AG09319 (cell line): ENCODE measurements at regions not wholly inside any gene's neighbourhood (a gene's known extent, or its start where the extent isn't known, plus 50 kb on each side); places are given as distances from the start of the nearest gene placed in this dataset.

ENCODE experiments used
- DNase-seq: peaks from one replicate; pipeline ENCODE4 v3.0.0-alpha.2; 2010; ENCODE audit warnings: low read depth; ENCODE audit errors: extremely low read depth
- TF ChIP-seq, protein P1 (sequence below): IDR thresholded peaks from 2 replicates; pipeline ENCODE4 v1.5.1; 2011; ENCODE audit warnings: low read depth, mild to moderate bottlenecking, inconsistent platforms, low read length, moderate library complexity

DNA sequence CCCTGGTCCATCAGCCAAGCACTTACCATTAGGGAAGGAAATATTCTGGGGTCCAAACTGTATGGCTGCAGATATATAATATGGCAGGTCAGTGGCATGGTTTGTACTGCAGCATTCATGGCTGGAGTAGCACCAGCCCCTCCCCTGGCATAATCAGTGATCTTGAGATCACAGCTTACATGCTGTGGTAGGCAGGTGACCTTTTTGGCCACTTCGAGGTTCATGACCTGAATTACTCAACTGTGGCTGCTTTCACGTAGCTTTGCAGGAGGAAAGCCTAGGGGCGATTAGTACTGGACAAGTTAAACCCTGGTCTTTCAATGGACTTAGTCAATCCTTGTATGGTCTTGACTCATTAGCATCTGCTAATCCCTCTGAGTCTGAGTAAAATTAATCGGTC lies 169.8 kb downstream of the SPRY2 start:
- no peak for DNase-seq
- TF ChIP-seq, protein P1, sequence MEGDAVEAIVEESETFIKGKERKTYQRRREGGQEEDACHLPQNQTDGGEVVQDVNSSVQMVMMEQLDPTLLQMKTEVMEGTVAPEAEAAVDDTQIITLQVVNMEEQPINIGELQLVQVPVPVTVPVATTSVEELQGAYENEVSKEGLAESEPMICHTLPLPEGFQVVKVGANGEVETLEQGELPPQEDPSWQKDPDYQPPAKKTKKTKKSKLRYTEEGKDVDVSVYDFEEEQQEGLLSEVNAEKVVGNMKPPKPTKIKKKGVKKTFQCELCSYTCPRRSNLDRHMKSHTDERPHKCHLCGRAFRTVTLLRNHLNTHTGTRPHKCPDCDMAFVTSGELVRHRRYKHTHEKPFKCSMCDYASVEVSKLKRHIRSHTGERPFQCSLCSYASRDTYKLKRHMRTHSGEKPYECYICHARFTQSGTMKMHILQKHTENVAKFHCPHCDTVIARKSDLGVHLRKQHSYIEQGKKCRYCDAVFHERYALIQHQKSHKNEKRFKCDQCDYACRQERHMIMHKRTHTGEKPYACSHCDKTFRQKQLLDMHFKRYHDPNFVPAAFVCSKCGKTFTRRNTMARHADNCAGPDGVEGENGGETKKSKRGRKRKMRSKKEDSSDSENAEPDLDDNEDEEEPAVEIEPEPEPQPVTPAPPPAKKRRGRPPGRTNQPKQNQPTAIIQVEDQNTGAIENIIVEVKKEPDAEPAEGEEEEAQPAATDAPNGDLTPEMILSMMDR: no peak

DNA sequence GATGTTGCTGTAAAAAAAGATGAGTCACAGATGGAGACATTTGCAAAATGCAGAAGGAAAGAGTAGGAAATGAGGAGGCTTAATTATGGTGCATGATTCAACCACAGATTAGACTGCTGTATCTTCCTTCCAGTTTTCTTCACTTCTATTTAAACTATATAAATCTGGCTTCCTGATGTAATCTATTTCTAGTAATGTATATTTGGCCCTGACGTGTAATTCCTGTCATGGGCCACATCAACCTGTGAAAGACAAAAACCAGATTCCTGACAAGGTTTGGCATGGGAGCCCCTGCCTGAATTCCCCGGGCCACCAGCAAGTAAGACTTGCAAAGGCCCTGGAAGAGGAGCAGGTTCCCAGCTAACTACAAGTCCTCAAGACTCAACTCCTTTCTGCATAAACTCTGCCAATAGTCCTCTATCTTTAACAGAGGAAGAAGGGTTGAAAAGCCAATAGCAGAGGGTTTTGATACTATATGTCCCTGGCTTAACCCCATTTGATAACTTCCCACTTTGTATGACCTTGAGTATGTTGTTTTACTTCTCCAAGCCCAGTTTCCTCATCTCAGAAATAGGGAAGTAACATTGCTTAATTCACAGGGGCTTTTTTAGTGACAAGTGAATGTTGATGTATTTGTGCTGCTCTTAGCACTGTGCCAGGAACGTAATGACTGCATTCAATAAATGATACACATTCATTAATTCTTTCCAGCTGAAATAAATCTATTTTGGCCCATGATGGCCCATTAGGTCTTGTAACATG lies 172.7 kb downstream of the SPRY2 start:
- DNase-seq: no peak

DNA sequence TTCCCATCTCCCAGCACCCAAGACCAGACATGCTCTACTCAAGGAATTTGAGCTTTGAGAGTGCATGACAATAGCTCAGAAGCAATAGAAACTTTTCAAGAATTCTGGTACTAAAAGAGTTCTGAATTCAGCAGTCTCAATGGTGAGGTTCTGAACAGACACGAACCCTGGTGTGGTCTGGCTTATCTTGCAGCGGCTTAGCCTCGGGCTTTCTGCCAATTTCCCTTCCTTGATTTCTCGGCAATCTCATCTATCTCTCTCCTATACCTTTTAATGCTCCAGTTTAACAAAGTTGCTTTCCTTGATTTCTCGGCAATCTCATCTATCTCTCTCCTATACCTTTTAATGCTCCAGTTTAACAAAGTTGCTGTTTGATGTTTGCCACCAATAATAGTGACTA lies 174.6 kb downstream of the SPRY2 start:
- DNase-seq: no peak
- TF ChIP-seq, protein P1: no peak

More for the DNA sequence above, 172.7 kb downstream of the SPRY2 start:
- TF ChIP-seq, protein P1: no peak

DNA sequence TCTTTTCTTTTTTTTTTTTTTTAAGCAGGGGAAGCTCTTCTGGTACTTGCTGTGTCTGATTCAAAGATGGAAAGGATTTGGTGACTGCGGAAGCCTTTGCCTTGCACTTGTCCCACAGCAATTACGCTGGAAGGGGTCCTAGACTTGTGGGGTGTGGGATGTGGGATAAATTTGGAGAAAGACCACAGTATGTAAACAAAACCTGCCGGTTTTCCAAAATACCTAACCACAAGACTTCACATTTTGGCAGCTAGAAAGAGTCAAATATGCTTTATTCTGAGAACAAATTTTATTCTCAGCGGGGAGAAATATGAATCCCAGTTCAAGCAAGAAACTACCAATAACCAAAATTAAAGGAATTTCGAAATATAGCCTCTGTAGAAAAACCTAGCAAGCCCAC lies 176.5 kb downstream of the SPRY2 start:
- TF ChIP-seq, protein P1: no peak
- no peak for DNase-seq

DNA sequence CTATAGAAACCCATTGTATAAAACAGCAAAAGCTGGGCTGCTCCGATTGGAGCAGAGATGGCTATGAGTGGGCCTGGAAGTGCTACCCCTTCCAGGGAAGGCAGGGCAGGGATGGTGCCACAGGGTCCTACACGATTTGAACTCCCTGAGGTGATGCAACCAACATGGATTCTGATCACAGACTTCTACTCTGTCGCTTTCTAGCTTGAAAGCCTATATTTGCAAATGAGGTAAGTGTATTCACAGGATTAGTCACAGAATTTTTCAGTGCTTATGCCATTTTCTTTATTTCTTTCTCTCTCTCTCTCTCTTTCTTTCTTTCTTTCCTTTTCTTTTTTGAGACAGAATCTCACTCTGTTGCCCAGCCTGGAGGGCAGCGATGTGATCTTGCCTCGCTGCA lies 179.0 kb downstream of the SPRY2 start:
- TF ChIP-seq, protein P1: no peak
- DNase-seq: no peak

DNA sequence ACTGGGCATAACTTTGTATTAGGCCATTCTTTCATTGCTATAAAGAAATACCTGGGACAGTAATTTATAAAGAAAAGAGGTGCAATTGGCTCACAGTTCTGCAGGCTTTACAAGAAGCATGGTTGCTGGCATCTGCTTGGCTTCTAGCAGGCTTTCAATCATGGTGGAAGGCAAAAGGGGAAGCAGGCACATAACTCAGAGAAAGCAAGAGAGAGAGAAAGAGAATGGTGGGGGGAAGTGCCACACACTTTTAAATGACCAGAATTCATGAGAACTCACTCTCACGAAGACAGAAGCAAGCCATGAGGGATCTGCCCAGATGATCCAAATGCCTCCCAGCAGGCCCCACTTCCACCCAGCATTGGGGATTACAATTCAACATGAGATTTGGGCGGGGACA lies 179.7 kb downstream of the SPRY2 start:
- TF ChIP-seq, protein P1: no peak
- no peak for DNase-seq

DNA sequence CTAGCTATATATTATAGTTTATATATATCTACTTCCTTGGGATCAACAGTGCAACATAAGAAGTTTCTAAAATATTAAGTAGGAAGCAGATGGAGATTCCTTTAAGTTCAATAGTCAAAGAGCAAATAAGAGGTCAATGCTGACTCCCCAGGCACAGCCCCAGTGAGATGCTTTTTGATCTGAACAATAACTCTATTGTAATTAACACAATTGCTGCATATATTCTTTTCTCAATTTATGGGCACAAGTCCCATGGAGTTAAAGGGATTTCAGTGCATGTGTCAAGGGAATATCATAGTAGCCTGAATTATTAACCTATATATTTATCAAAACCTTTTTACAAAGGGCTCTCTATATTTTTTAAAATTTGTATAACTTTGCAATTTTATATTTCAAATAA lies 180.8 kb downstream of the SPRY2 start:
- no peak for DNase-seq
- TF ChIP-seq, protein P1: no peak
